IPS DF 19.7 (cell line): ENCODE measurements at regions not wholly inside any gene's neighbourhood (a gene's known extent, or its start where the extent isn't known, plus 50 kb on each side); places are given as distances from the start of the nearest gene placed in this dataset.

Experiments used
- DNase-seq: peaks from one replicate; pipeline ENCODE4 v3.0.0-alpha.2; 2013; ENCODE audit warnings: low read depth, low spot score

DNA sequence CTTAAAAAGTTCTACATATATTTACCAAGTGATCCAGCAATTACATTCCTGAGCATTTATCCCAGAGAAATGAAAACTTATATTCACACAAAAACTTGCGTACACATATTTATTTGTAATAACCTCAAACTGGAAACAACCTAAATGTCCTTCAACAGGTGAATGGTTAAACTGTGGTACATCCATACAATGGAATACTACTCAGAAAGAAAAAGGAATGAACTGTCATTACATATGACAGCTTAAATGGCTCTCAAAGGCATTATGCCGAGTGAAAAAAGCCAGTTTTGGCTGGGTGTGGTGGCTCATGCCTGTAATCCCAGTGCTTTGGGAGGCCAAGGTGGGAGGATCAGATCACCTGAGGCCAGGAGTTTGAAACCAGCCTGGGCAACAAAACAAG, 79.1 kb upstream of the DYNC1I2 start:
- no peak for DNase-seq

DNA sequence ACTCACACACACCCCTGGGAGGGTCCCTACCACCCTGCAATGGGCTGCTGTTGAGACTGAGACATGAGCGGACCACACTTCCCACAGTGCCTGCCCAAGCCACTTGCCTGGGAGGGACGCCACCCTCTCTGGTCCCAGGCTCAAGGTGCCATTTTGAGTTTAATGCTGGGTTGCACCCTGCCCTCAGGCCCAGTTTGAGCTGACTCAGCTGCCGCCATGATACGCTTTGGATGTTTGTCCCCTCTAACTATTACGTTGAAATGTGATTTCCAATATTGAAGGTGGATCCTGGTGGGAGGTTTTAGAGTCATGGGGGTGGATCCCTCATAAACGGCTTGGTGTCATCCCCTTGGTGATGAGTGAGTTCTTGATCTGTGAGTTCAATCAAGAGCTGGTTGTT, 76.4 kb upstream of the DYNC1I2 start:
- DNase-seq = no peak

- DNase-seq = no peak
These were observed 72.2 kb upstream of the DYNC1I2 start for GRCh38 chr2:171615069-171615468.

GRCh38 chr2:171617981-171618380, 69.3 kb upstream of the DYNC1I2 start:
- DNase-seq = no peak

DNA sequence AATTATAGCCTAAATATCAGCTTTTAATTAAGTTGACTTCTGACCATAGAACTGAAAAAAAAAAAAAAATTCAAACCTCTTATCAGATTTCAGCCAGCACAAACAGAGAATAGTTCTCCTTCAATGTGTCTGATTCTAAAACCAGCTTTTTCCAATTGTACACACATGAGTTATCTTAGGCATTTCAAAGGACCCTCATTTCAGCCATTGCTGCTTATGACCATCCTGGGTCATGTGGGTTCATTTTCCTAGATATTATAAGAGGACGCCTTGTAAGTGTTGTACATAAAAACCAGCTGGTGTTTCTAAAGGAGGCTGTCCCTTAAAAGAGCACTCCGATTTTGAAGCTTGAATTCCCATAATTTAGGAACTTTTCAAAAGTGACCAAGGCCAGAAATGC, 62.3 kb upstream of the DYNC1I2 start:
- no peak for DNase-seq

GRCh38 chr2:171626949-171627348, 60.3 kb upstream of the DYNC1I2 start:
- DNase-seq = no peak

- no peak for DNase-seq
These were observed 59.9 kb upstream of the DYNC1I2 start for GRCh38 chr2:171627412-171627811.

- DNase-seq = no peak
These were observed 58.2 kb upstream of the DYNC1I2 start for GRCh38 chr2:171629113-171629512.

GRCh38 chr2:171630089-171630770, 57.0 kb upstream of the DYNC1I2 start:
- no peak for DNase-seq

DNA sequence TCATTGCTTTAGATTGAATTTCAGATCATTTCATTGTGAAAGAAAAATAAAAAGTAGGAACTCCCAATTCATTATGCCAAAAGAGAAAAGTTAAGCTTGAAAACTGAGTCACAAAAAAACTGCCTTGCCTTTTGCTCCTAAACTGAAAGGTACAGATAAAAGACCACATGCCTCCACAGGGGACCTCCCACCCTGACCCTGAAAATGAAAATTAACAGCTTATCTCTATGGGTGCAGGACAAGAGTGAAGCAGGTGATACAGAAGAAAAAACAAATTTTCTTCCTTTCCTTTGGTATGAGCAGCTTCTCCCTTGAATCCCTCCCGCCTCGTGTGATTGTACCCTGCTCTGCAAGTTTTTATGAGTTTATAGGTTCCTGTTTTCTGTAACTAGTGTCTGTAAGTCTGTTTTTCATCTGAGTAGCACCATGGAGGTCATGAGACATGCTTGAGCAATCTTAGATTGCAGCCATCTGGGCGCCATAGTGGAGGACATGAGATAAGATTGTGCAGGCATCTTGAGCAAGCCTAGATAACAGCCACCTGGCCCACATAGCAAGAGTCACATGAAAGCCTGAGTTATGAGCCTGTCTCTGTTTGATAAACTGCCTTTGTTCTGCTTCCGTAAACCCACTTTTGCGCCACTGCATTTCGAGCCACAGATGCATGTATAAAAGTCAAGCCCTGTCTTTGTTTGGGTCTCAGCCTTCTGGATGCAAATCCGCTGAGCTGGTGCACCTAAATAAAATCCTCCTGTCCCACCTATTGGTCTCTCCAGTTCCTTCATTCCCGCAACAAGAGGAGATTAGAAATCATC, 56.2 kb upstream of the DYNC1I2 start:
- peak; percentile 9 for DNase-seq
